ENCODE measurements at regions not wholly inside any gene's neighbourhood (a gene's known extent, or its start where the extent isn't known, plus 50 kb on each side); places are given as distances from the start of the nearest gene placed in this dataset.

DNA sequence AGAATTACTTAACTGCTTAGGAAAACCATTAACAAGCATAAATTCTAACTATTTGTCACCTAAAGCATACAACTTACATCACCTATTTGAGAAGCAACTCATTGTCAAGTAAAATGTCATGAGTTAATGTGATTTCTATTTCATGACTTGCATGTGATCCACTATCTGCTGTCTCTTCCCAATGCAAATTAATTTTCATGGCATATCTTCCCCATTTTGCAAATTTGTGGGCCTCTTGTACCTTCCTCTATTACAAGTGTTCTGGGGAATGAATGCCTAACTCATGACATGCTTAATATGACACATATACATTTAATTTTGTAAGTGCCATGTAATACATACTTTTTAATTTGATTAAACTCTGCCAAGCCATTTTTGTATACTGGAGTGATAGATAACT, 81.1 kb upstream of the EDNRB start:
- no peak for DNase-seq

DNA sequence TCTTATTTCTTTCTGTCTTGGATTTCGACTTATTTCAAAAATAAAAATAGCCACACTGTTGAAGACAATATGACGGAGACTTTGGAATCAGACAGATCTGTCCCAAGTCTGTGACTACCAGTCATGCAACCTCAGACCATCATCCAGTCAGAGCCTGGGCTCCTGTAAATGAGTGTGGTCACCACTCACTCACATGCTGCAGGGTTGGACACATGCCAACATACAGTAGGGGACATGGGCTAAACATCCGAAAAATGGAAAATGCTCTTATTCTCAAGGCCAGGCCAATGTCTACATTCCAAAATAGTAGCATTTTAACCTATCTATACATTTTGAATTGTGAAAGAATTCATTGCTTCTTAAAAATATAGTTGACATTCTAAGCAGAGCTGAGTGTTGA, 75.5 kb upstream of the EDNRB start:
- DNase-seq = no peak

DNA sequence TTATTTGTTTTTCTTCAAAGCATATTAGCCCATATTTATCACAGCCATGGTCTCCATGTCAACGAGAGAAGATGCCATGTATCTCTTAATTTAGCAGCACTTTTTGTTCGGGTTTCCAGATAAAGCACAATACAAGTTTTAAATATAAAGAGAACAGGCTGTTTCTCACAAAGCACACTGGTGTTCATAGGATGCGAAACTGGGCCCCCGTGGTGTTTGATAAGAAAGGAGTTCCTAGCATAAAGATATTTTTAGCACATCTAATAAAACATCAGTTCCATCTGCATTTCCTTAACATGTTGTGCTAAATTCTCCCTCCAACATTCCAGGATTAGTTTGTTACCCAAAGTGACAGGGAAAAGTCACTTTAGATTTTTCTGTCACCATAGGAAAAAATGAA, 72.4 kb upstream of the EDNRB start:
- DNase-seq = peak in 1 of 2 donors; percentile 19

DNA sequence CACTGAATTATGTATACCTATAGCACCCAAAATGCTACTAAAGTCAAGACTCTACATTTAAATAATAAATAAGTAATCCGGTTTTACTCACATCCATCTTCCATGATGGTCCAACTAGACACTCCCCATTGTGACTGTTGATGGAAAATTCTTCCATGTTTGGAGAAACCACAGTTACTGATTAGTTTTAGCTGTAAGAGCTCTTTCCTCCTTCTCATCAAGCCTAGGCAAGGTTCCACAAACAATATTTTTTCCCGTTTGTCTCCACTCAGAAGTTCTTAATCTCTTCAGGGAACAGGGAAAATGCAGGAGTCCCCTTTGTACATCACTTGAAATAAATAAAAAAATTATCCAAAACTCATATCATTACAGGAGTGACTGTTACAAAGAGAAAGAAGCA, 70.7 kb upstream of the EDNRB start:
- DNase-seq = no peak

DNA sequence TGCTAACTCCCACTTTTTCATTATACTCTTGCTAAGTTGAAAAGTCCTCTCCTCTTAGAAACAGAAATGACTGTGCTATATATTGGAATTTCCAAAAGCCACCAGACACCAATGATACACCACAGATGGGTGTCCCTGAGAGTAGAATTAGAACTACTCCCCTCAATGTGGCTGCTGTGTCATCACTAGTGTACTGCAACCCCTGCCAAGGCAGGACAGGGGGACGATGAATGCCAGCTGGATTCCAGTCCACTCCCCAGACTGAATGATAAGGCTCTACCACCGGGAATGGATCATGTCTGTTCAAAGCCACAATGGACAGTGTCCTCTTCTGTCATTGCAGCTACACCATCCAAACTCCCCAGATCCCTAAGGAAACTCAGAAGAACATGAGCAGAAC, 69.7 kb upstream of the EDNRB start:
- DNase-seq = no peak

DNA sequence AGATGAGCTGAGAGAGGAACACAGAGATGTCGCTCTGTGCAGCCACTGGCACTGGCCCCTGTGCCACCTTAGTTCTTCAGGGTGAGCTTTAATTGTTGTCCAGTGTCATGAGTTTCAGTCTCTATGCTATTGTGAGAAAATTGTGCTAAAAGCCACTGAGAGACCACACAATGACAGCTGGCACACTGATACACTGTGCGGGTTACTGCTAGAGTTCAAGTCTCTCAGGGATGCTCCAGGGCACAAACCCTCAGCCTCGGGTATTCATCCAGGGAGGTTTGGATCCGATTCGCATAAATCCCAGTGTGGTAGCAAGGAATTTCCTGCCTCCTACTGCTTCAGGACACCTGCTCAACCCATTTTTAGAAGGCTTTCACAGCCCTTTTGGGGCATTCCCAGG, 68.1 kb upstream of the EDNRB start:
- DNase-seq = no peak

DNA sequence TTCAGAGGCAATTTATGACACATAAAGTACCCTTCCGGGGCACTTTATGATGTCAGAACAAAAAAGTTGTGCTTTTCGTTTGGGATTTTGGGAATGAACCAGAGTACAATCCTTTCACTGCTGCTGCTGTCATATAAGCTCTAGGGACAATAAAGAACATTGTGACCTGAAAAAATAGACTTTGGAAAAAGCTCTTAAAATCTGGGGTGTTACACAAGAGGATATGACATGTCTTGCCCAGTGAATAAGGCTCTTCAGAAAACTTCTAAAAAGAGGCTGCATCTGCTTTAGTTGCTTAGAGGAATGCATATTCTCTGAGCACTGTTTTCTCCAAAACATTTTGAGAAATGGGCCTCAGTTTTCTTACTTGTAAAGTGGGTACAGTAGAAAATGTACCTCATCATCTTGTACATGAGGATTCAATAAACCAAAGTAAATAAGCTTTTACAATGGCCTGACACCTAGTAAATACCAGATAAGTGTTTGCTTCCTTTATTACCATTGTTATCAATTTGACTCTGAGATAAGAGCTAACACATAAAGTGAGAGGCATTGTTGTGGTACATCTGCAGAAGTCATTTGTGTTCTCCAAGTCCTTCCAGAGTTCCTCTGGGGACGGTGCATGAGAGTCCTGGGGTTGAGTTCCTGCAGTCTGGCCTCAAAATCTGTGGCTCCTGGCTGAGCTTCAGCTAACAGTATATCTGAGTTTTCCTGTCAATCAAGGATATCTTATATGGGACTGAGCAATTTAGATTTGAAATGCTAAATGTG, 67.4 kb upstream of the EDNRB start:
- no peak for DNase-seq

DNA sequence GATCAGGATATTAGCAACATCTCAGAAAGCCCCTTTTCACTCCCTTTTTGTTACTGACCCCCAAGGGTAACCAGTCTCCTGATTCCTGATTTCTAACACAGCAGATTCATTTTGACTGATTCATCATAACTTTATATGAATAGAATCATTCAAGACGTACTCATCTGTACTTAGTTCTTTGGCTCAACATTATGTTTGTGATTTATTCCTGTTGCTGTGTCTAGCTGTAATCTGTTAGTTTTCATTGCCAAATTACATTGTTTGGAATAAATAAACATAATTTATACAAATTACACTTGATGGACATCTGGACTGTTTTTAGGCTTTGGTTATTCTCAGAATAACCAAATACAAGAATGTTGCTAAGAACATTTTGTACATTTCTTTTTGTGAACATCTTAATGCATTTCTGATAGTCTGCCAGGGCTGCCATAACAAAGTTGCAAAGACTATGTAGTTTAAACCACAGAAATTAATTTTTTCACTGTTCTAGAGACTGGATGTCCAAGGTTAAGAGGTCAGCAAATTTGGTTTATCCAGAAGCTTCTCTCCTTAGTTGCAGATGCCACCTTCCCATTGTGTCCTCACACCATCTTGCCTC, 62.8 kb upstream of the EDNRB start:
- DNase-seq = no peak

DNA sequence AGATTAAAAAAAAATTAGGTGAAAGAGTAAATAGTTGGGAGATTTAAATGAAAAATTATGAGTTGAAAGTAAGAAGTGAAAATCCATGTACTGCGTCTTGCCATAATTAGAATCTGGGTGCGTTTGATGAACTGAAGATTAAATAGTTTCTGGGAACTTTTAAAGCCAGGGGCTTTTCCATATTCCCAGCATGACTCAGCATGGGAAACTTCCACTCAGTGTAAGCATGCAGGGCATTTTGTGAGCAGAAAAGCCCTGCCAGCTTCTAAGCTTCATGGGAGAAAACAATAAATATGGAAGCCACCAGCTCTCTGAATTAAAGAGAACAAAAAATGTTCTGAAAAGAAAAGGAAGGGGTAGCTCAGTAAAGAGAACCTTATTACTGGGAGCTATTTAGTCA, 62.0 kb upstream of the EDNRB start:
- no peak for DNase-seq

DNA sequence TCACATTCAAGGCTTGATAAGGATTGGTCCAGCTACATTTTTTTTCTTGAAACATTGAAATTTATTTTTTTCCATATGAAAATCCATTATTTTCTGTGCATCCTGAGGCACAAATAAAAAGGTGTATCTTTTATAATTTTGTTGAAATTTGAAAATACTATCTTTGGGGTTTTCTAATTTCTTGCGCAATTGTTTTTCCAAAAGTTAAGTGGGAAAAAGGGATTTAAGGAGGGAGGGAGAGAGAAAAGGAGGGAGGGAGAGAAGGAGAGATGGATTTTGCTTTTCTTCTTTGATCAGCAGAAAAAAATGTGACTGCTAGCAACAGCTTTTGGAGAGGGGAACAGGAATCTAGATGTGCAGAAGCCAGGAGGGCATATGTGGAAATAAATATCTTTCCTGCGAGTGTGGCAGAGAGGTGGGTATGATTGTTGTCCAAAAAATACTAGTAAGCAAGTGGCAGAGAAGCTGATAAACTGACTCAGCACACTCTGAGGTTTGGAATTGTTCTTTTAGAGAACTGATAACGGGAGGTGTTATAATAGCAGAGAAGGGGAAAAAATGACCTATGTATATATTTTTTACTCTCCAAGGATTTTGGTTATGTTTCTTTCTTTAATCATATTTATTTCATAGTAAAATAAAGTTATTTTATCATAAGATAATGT, 61.2 kb upstream of the EDNRB start:
- DNase-seq = no peak

DNA sequence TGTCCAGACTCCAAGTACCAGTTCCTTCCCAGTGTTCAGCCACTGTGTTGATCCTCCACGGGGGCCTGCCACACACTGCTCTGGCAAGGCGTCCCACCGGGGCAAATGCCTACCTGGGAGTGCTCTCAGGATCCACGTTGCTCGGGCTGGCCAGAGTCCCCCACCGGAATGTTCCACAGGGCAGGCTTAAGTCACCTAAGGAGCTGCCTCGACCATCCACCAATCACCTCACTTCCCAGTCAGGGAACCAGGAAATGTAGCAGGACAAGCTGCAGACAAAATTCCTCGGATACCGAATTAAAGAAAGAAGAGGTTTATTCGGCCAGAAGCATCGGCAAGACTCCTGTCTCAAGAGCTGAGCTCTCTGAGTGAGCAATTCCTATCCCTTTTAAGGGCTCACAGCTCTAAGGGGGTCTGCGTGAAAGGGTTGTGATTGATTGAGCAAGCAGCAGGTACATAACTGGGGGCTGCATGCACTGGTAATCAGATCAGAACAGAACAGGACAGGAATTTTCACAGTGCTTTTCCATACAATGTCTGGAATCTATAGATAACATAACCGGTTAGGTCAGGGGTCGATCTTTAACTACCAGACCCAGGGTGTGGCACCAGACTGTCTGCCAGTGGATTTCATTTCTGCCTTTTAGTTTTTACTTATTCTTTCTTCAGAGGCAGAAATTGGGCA, 56.9 kb upstream of the EDNRB start:
- no peak for DNase-seq

DNA sequence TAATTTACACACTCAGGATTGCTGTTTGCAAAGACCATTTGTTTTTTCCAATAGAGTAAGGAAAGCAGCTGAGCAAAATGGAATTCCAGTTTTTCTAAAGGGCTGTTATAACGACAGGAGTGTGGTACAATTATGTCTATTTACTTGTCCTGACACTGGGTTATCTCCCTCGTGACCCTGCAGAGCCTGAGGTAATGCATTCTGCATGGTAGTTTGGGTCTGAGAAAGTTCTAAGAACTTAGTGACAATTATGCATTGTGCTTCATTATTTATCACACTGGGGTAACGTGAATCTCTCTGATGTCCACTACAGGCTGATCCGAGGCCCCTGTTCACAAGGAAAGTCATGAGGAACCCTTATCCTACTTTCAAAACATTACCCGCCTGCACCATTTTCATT, 50.7 kb upstream of the EDNRB start:
- no peak for DNase-seq

Data from hippocampal formation (tissue), 2 donors.